Mucosa of rectum (tissue), 2 donors: ENCODE measurements at regions not wholly inside any gene's neighbourhood (a gene's known extent, or its start where the extent isn't known, plus 50 kb on each side); places are given as distances from the start of the nearest gene placed in this dataset.

ENCODE experiments used
- H3K27ac ChIP-seq, 2 donors: one replicate each; pipeline ENCODE4 v1.7.0; 2013; ENCODE audit warnings: inconsistent platforms in 2 of 2, low read depth in 2 of 2, low read length in 2 of 2
- H3K27me3 ChIP-seq, 2 donors: one replicate each; pipeline ENCODE4 v1.7.0; 2013; ENCODE audit warnings: low read length in 2 of 2; ENCODE audit not compliant: control insufficient read depth in 2 of 2, insufficient read depth in 2 of 2
- H3K36me3 ChIP-seq, 2 donors: one replicate each; pipeline ENCODE4 v1.7.0; 2013; ENCODE audit warnings: low read length in 2 of 2; ENCODE audit not compliant: control insufficient read depth in 2 of 2, insufficient read depth in 2 of 2
- H3K4me1 ChIP-seq, 2 donors: one replicate each; pipeline ENCODE4 v1.7.0; 2013; ENCODE audit warnings: low read length in 2 of 2, mild to moderate bottlenecking in 1 of 2; ENCODE audit not compliant: control insufficient read depth in 2 of 2, insufficient read depth in 2 of 2
- H3K4me3 ChIP-seq, 2 donors: one replicate each; pipeline ENCODE4 v1.7.0; 2013; ENCODE audit warnings: low read length in 2 of 2
- H3K9ac ChIP-seq, 2 donors: one replicate each; pipeline ENCODE4 v1.7.0; 2013; ENCODE audit warnings: low read length in 2 of 2, low read depth in 1 of 2, mild to moderate bottlenecking in 1 of 2
- H3K9me3 ChIP-seq, 2 donors: one replicate each; pipeline ENCODE4 v1.7.0; 2013; ENCODE audit warnings: low read length in 2 of 2; ENCODE audit not compliant: control insufficient read depth in 2 of 2
- donor health status: healthy.
- donor health status: Normal muscosa, but diverticular disease.

DNA sequence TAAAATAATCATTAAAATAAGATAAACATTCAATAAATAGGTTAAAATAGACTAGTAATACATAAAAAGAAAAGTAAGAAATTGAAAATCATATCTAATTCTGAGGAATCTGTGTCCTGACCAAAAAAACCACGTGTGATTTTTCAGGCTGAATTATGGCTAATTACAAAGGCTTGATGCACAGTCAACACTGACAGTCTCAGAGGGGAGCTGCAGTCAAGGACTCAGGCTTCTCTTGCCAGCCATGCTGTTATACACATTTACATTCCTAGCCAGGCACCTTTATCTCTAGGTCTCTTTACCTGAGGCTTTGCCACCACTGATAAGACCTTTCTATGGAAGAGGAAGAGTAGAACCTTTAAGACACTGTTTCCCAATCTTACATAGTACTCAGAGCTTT, 1737.7 kb upstream of the PCDH10 start:
- no peaks in the 10 kb centered on the region for H3K36me3 ChIP-seq
- H3K9me3 ChIP-seq, result no peaks in the 10 kb centered on the region
- no peak overlapping the region for H3K9ac ChIP-seq
- no peaks in the 10 kb centered on the region for H3K27me3 ChIP-seq
- no peak overlapping the region for H3K27ac ChIP-seq
- H3K4me1 ChIP-seq, result no peaks in the 10 kb centered on the region
- H3K4me3 ChIP-seq, result no peak overlapping the region

DNA sequence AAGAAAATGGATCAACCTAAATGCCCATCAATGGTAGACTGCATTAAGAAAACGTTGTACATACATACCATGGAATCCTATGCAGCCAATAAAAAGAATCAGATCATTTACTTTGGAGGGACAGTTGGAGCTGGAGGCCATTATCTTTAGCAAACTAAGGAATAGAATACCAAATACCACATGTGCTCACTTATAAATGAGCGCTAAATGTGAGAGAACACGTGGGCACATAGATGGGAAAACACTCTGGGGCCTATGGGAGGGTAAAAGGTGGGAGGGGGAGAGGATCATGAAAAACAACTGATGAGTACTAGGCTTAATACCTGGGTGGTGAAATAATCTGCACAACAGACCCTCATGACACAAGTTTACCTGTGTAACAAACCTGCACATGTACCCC, 1729.9 kb upstream of the PCDH10 start:
- Histone ChIP-seq H3K4me3 (no peak overlapping the region), H3K27ac (no peak overlapping the region), H3K9me3 (no peaks in the 10 kb centered on the region), H3K4me1 (no peaks in the 10 kb centered on the region), H3K36me3 (no peaks in the 10 kb centered on the region), H3K9ac (no peak overlapping the region), H3K27me3 (no peaks in the 10 kb centered on the region)

- no peaks in the 10 kb centered on the region for H3K36me3 ChIP-seq
- H3K27ac ChIP-seq, result no peak overlapping the region
- no peaks in the 10 kb centered on the region for H3K9me3 ChIP-seq
- H3K27me3 ChIP-seq, result no peaks in the 10 kb centered on the region
- no peak overlapping the region for H3K4me3 ChIP-seq
- H3K9ac ChIP-seq, result no peak overlapping the region
- no peaks in the 10 kb centered on the region for H3K4me1 ChIP-seq
Observed at GRCh38 chr4:131426023-131426758, 1722.9 kb upstream of the PCDH10 start.

- Histone ChIP-seq H3K4me3 (no peak overlapping the region), H3K9me3 (no peaks in the 10 kb centered on the region), H3K36me3 (no peaks in the 10 kb centered on the region)
Observed at GRCh38 chr4:131427000-131427399, 1722.1 kb upstream of the PCDH10 start.

GRCh38 chr4:131430302-131430701, 1718.8 kb upstream of the PCDH10 start:
- H3K27ac ChIP-seq, result no peak overlapping the region

More at GRCh38 chr4:131427000-131427399, 1722.1 kb upstream of the PCDH10 start:
- no peaks in the 10 kb centered on the region for H3K27me3 ChIP-seq
- H3K27ac ChIP-seq, result no peak overlapping the region
- H3K4me1 ChIP-seq, result no peaks in the 10 kb centered on the region
- no peak overlapping the region for H3K9ac ChIP-seq

DNA sequence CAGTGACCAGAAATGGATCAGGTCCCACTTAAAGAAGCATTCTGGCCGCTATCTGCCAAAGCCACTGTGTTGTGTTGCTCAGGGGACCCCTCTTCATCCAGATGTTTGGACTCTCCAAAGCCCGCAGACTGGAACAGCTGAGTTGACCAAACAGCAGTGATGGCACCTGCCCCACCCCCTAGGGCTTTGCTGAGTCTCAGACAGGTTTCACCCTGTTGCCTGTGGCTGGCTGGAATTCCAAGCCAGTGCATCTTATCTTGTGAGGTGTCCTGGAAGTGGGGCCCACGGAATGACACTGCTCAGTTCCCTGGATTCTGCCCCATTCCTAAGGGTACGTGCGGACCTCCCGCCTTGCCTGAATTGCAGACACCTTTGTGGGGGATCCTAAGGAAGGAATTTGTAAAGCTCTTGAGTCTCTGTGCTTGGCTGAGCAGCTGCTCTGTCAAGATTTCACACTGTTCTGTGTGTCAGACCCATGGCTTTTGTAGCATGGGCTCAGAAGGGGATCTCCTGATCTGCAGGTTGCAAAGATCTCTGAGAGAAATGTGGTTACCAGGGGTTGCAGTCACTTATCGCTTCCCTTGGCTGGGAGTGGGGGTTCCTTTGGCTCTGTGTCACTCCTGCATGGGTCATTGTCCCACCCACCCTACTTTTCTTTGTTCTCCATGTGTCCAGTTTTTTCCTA, 1707.9 kb upstream of the PCDH10 start:
- Histone ChIP-seq H3K27me3 (no peaks in the 10 kb centered on the region), H3K4me1 (no peaks in the 10 kb centered on the region), H3K4me3 (no peak overlapping the region), H3K27ac (no peak overlapping the region), H3K9ac (no peak overlapping the region), H3K9me3 (no peaks in the 10 kb centered on the region), H3K36me3 (no peaks in the 10 kb centered on the region)

More at GRCh38 chr4:131430302-131430701, 1718.8 kb upstream of the PCDH10 start:
- H3K9ac ChIP-seq, result no peak overlapping the region
- H3K36me3 ChIP-seq, result no peaks in the 10 kb centered on the region
- H3K4me3 ChIP-seq, result no peak overlapping the region
- H3K9me3 ChIP-seq, result no peaks in the 10 kb centered on the region
- H3K27me3 ChIP-seq, result no peaks in the 10 kb centered on the region
- no peaks in the 10 kb centered on the region for H3K4me1 ChIP-seq

GRCh38 chr4:131447883-131448282, 1701.2 kb upstream of the PCDH10 start:
- H3K4me3 ChIP-seq, result no peak overlapping the region
- H3K27me3 ChIP-seq, result no peaks in the 10 kb centered on the region
- H3K27ac ChIP-seq, result no peak overlapping the region
- H3K36me3 ChIP-seq, result no peaks in the 10 kb centered on the region
- H3K9ac ChIP-seq, result no peak overlapping the region
- no peaks in the 10 kb centered on the region for H3K4me1 ChIP-seq
- no peaks in the 10 kb centered on the region for H3K9me3 ChIP-seq

- H3K27ac ChIP-seq, result no peak overlapping the region
- no peaks in the 10 kb centered on the region for H3K4me1 ChIP-seq
- H3K4me3 ChIP-seq, result no peak overlapping the region
- no peaks in the 10 kb centered on the region for H3K36me3 ChIP-seq
- no peaks in the 10 kb centered on the region for H3K9me3 ChIP-seq
- H3K9ac ChIP-seq, result no peak overlapping the region
- no peaks in the 10 kb centered on the region for H3K27me3 ChIP-seq
Observed at GRCh38 chr4:131450572-131451209, 1698.4 kb upstream of the PCDH10 start.

- no peak overlapping the region for H3K27ac ChIP-seq
- no peaks in the 10 kb centered on the region for H3K4me1 ChIP-seq
- H3K9me3 ChIP-seq, result no peaks in the 10 kb centered on the region
- H3K9ac ChIP-seq, result no peak overlapping the region
- no peaks in the 10 kb centered on the region for H3K36me3 ChIP-seq
- no peaks in the 10 kb centered on the region for H3K27me3 ChIP-seq
- H3K4me3 ChIP-seq, result no peak overlapping the region
Observed at GRCh38 chr4:131459430-131460101, 1689.5 kb upstream of the PCDH10 start.

- Histone ChIP-seq H3K4me3 (no peak overlapping the region), H3K9me3 (no peaks in the 10 kb centered on the region), H3K27me3 (no peaks in the 10 kb centered on the region), H3K9ac (no peak overlapping the region), H3K27ac (no peak overlapping the region), H3K4me1 (no peaks in the 10 kb centered on the region), H3K36me3 (no peaks in the 10 kb centered on the region)
Observed at GRCh38 chr4:131470360-131470759, 1678.7 kb upstream of the PCDH10 start.
